NCI-H2196 (cell line): ENCODE measurements at regions not wholly inside any gene's neighbourhood (a gene's known extent, or its start where the extent isn't known, plus 50 kb on each side); places are given as distances from the start of the nearest gene placed in this dataset.
A peak's percentile ranks its signal among the peaks of the same experiment; 100 is the strongest.
"Not testable (repeated sequence)": the region's sequence is repeated elsewhere in the genome, so short reads cannot be mapped to it uniquely, and the experiment has no call there.

ENCODE experiments used
- DNase-seq: peaks from one replicate; lab custom pipeline; 2025; ENCODE audit not compliant: unreplicated experiment; lab: John Stamatoyannopoulos, UW

DNA sequence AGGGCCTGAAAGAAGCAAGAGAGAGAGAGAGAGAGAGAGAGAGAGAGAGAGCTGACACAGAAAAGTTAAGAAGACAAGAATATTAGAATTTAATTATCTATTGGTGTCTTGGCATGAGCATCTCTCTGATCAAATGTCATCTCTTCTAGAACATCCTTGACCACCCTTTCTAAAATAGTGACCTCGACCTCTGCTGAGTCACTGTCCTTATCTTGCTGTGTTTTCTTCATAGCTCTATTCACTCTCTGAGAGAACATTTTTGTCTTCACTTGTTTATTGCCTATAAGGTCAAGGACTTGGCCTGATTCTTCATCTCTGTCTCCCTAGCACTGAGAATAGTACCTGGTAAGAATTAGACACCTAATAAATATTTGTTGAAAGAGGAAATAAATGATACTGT, 383.8 kb upstream of the RPS23 start:
- no peak for DNase-seq

DNA sequence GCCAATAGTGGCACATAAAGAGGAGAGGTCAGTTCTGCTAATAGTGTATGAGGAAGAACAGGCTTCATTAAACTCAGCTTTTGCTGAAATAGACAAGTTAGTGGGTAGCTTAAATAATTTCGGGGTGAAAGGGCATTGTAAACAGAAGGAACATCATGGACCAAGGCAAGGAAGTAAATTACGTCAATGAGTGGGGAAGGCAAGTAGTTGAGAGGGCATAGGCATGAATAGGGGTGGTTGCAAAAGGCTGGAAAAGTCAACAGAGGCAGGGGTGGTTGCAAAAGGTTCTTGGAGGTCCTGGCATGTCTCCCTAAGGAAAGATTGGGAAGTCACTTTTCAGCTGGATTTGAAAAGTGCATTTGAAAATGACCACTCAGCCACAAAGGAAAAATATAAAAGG, 383.3 kb upstream of the RPS23 start:
- DNase-seq = no peak

DNA sequence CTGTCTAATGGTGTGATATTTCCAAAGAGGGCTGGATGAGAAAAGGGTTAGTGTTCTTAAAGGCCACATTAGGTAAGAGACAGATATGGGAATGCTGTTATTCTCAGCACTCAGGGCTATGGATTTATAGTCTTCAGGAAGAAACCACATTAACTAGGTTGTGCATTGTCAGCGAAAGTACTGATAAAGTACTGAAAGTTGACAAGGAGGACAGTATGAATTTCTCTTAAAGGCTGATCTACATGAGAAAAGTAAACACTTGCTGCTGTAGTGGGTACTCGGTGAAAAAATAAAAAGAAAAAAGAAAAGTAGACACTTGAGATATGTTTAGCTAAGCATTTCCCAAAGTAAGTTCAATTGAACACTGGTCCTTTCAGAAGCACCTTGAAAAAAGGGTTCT, 381.0 kb upstream of the RPS23 start:
- DNase-seq = no peak

DNA sequence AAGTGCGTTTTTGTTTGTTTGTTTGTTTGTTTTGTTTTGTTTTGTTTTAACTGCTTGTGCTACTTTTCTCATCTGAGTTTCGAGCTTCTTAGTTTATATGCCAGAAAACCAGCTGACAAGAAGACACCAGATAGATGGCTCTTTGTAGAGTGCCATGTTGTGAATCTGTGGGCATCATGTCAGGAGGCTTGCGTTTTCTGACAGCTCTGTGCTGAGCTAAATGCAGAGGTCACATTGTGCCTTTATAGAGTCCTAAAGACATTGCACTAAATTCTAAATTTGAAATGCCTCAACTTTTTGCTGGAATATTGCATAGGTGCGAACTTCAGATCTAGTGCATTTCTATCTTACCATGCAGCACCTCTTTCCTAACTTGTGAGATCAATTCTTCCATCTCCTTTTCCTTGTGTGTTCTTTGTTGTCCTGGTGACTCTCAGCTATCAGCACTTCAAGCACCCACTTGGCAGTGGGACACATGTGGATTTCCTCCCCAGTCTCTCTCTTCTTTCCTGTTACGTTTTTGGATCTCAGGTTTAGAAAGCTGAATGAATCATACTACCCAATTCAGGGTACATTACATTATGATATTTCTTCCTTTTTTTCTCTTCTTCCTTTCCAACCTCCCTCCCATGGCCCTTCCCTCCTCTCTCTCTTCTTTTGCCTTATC, 379.0 kb upstream of the RPS23 start:
- no peak for DNase-seq

DNA sequence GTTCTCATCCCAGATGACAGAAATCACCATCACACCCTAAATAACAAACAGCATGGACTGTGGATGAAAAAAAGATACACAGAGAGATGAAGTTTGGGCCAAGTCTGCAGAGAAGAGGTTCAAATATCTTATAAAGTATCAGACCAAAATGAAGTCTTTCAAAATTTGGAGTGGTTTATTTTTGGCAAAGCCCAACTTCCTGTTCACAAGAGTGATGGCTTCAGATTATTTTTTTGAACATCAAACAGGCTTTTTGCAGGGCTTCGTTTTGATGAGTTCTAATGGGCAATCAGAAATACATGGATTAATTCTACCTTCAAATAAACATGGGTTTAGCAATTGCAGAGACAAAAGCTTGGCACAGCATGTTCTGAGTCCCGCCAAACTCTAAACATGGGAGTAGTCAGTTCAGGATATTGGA, 378.2 kb upstream of the RPS23 start:
- DNase-seq = no peak

DNA sequence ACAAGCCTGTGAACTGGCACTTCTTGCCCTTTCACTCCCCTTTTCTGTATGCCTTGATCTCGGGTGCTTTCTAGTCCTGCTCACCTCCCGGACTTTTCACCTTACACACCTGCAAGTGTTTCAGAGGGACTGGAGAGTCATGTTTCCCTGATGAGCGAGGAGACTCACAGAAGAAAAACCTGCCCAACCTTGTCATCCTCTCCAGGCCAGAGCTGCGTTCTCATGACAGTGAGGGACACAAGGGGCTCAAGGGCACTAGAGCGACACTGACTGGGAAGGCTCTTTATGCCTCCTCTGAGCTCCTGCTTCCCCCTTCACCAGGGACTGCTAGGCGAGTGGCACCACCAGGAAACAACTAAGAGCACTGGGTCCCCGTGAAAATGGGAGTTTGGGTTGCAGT, 376.9 kb upstream of the RPS23 start:
- no peak for DNase-seq

DNA sequence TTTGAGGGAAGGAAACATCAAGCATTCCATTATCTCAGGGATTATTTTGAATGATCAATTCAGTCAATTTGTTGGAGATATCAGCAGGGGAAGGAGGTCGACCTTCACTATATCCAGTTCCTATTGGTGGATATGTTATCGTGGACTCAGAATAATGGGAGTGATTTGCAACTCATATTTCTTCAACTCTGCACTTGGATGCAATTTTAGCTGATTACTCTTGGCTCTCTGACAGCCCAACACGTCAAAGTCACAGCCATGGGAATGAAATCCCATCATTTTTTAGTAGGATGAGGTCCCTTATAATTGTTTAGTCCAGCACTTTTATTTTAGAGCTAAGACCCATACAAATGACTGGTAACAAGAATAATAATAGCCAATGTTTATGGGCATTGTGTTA, 371.8 kb upstream of the RPS23 start:
- no peak for DNase-seq

DNA sequence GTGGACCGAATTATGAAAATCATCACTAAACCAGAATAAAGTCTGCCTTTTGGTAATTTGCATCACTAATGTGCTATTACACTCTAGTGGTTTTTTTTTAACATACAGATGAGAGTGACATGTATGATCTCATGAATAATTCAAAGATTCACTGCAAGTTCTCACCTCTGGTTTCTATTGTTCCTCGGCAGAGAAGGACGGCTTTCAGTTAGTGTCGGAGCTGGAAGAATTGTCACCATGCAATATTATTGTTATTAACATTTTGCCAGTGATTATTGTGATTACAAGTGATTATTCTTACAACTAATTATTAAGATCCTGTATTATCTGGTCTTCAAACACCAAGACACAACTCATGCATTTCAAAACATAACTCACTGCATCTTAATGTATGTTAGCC, 366.6 kb upstream of the RPS23 start:
- no peak for DNase-seq

DNA sequence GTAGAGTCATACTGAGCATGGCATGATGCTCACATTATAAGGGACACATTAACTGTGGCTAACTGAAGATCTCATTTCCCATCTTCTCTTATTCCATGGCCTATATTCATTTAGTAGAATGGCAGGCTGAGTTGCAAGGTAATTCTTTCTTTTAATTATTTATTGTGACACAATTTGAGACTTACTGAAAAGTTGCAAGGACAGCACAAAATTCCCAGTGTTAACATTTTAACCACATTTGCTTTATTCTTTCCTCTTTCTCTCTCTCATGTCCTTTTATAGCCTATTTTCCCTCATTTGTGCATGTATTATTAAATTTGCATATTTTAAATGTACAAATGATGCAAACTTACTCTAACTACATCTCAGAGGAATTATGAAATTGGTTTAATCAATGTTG, 366.1 kb upstream of the RPS23 start:
- DNase-seq = no peak

DNA sequence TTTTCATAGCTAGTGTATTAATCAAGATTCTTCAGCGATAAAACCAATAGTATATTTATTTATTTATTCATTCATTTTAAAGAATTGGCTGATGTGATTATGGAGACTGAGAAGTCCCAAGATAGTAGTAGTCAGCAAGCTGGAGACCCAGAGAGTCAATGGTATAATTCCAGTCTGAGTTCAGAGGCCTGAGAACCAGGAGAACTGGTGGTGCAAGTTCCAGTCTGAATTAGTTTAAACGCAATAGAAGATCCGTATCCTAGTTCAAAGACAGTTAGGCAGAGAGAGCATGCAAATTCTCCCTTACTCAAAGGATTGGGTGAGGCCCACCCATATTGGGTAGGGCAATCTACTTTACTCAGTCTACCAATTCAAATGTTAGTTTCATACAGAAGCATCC, 364.2 kb upstream of the RPS23 start:
- no peak for DNase-seq

DNA sequence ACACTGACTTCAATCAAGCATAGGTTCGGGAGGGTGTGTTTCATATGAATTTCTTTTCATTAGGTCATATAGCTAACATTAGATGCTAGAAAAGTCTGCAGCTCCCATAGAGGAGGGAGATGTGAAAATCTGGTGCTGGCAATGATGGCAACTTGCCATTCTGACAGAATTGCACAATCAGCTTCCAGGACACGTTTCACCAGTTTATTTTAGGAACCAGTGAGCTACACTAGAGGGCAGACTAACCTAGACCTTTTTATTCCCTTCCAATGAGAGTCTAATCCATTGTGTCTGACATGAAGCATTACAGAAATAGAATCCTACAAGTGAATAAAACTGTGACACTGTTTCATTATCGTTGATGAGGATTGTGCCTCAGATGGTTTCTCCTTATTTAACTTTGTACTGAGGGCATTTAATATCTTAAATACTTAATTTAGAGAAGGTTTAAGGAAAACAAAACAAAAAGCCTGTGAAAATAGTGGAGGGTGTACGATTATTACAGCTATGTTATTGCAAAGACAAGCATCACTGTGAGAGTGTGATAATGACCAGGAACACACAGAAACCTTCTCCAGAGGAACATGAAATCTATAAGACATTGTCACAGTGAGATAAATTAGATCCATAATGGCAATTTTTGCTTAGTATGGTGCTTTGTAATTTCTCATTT, 363.3 kb upstream of the RPS23 start:
- peak; percentile 25 for DNase-seq

DNA sequence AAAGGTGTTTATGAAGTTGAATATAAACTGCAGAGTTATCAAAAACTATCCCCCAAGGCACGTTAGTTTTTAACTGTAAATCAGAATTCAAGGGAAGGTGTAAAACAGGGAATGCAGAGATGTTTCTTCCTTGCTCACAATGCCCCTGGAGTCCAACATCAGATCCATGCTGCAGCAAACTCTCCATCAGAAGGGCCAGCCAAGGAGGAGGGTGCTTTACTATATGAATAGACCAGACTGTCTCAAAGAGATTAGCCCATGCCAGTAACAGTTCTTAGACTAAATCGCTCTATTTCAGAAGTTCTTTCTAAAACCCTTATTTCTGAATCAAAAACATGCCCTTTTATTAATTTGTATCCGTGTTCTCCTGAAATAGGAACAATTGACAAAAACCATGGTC, 362.8 kb upstream of the RPS23 start:
- DNase-seq = no peak

DNA sequence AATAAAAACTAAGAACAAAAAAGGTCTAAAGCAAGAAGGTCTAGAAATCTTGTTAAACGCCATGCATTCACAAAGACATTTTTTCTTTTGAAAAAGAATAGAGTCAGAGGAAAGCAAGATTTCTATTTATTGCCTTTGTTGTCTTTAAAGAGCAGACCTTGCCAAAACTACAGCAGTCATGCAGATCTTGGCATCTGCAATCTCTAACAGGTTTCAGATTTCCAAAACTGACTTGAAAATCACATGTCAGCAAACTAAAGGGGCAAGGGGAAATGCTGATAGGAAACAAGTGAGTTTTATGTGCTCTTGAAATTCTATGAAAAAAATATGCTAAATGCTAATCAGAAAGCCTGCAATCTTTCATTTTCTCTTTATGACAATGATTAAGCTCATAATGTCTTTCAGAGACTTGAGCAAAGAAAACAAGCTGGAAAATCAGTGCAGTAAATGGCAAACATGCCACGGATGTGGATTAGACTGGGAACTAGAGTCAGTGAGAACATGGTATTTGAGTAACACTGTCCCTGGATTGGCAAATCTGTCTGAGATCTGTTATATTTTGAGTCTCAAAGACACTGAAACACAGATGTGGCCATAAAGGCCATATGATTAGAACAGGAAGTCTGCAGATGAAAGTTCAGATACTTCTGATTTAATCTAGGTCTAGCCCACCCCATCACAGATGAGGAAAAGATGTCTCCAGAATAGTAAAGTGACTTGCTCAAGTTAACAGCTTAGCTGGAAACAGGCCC, 361.4 kb upstream of the RPS23 start:
- DNase-seq = no peak

DNA sequence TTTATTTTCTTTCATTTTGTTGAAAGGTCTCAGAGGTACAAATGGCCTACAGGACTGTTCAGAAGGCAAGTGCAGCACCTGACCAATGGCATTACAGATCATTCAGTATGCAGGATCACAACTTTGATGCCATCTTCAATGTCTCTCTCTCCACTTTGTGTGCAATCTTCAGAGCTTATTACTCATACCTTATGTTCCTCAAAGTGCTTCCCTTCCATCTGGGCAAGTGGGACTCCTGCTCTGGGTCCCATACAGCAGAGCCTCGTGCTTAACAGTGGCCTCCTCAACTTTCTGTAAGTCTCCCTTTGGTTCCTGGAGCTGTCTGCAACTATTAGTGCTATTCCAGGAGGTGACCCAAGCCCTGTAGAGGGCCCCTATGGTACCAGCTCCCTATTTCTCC, 358.4 kb upstream of the RPS23 start:
- no peak for DNase-seq

DNA sequence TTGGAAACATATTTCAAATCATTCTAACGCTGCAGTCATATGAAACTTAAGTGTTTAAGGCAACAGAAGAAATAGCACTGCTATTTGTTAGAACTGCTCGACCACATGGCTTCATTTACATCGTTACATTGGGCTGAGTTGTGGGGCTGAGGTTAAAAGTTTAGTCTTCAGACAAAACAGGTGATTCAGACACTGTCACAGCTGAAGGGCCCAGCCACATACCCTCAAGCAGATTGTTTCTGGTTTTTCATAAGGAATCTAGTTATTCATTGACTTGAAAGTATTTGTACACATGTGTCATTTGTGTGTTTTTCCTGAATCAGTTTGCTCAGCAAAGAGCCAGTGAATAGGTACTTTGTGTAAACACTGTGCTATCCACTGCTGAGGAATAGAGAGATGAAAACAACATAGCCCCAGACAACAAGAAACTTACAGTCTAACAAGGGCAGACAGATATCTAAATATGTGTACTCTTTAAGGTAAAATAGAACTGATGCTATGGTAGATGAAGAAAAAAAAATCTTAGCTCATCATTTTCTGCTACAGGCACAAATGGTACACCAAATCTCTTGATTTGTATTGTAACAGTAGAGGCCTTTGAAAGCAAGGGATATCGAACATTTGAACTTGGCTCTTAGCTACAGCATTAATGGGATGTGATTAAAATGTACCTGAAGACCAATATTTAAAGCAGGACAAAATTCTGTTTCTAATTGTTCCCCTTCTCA, 357.6 kb upstream of the RPS23 start:
- no peak for DNase-seq

DNA sequence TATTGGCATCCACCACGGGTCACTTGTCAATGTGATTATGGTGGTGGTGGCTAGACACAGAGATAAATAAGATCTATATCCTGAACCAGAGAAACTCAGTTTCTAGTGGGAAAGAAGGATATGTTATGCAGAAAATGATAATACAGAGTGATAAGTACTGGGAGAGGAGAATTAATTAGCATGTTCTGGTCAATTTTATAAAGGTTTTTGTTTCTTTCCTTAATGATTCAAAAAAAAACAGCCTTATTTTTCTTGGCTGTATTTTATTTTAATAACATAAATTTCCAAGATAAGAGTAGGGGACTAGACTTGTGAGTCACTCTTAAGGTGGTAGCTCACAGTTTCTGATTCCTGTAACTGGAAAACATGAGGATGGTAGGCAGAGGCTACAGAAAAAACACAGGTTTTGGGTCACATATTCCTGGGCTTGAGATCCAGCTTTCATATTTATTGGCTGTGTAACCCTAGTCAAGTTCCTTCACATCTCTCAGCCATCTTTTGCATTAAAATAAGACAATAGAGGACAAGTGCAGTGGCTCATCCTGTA, 350.3 kb upstream of the RPS23 start:
- no peak for DNase-seq

DNA sequence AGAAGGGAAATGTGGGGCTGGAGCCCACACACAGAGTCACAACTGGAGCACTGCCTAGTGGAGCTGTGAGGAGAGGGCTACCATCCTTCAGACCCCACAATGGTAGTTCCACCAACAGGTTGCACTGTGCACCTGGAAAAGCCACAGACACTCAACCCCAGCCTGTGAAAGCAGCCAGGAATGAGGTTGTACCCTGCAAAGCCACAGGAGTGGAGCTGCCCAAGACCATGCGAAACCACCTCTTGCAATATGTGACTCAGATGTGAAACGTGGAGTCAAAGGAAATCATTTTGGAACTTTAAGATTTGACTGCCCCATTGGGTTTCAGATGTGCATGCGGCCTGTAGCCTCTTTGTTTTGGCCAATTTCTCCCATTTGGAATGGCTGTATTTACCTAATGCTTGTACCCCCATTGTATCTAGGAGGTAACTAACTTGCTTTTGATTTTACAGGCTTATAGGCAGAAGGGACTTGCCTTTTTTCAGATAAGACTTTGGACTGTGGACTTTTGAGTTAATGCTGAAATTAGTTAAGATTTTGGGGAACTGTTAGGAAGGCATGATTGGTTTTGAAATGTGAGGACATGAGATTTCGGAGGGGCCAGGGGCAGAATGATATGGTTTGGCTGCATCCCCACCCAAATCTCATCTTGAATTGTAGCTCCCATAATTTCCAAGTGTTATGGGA, 348.9 kb upstream of the RPS23 start:
- DNase-seq = not testable (repeated sequence)

DNA sequence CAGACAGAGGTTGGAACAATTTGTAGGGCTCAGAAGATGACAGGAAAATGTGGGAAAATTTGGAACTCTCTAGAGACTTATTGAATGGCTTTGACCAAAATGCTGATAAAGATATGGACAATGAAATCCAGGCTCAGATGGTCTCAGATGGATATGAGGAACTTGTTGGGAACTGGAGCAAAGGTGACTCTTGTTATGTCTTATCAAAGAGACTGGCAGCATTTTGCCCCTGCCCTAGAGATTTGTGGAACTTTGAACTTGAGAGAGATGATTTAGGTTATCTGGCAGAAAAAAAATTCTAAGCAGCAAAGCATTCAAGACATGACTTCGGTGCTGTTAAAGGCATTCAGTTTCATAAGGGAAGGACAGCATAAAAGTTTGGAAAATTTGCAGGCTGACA, 347.9 kb upstream of the RPS23 start:
- DNase-seq = not testable (repeated sequence)

DNA sequence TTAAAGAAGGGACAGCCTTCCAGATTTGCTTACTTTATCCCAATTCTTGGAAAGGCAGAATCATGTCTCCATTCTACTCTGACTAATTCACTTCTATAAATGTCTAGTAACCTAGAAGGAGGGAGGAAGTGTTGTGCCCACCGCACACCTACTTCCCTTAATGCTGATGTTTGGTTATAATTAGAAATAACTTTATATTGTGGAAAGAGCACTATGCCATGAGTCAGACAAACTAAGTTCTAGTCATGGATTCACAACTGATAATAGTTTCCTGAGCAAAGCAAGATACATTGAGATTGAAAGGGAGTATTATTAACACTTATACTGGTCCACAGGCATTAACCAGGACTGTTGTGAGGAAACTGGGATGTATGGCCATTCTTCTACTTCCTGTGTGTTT, 345.9 kb upstream of the RPS23 start:
- no peak for DNase-seq

DNA sequence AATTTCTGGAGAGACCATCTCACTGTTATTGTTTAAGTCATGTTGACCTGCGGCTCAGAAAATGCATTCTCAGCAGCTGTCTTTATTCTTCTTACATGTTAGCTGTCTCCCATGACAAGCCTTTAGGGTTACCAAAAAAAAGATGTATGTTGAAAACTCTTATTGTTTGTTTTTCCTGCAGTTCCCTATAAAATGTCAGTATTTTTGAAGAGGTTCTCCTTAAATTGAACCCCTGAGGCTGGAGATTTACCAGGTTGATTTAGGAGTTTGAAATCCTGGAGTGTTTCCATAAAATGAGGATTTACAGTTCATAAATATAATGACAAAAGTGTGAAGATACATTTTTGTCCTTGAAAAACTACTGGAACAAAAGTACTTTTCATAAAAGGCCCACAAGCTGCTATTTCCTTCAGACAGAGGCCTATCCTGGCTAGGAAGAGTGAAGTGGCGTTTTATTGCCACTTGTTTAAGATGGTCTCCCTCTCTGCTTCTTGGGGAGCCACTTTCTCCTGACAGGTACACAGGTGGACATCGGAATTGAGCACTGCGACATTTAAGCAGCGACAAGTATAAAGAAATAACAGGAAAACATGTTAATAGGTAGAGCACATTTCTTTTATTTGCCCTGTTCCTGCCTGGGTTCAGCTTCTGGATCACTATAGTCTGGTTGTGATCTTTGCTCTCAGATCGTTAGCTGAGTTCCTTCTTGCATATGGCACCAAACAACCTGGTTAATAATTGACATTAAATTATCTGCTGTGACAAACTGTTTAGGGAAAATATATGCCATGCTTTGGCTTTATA, 344.8 kb upstream of the RPS23 start:
- DNase-seq = no peak
